HCT116 (cell line): ENCODE measurements at regions not wholly inside any gene's neighbourhood (a gene's known extent, or its start where the extent isn't known, plus 50 kb on each side); places are given as distances from the start of the nearest gene placed in this dataset.

Experiments used
- ATAC-seq: fragments of 200-7000 bp; cut with Tn5 transposase; 2 replicates; pipeline ENCODE4 v1.9.1; 2020; ENCODE audit warnings: mild to moderate bottlenecking, moderate library complexity
- BruUV-seq: library from RNA; stranded (reverse); fragments of 400-500 nt; replicated peaks from 2 replicates; lab custom pipeline; 2021; lab: Mats Ljungman, UMichigan
- CTCF ChIA-PET: fragments of 300-600 bp; sonication (Branson Sonifier 250); formaldehyde crosslinking; loops from one replicate; lab custom pipeline; 2021; ENCODE audit warnings: antibody characterized with exemption; lab: Charles Lee
- POLR2A ChIA-PET: fragments of 300-600, 350-600 bp; sonication (Branson Sonifier 250); formaldehyde crosslinking; loops from one replicate; lab custom pipeline; 2021; ENCODE audit warnings: antibody characterized with exemption; lab: Charles Lee
- RAD21 ChIA-PET, 2 experiments: fragments of 300-600 bp; sonication (Branson Sonifier 250); formaldehyde crosslinking; loops; one replicate each; lab custom pipeline; 2023; ENCODE audit warnings: low total read pairs in 2 of 2; ENCODE audit not compliant: uncharacterized antibody in 2 of 2, unreplicated experiment in 2 of 2, low non-redundant PET in 1 of 2; lab: Charles Lee
- DNase-seq: peaks from one replicate; pipeline ENCODE4 v3.0.0-alpha.2; 2010; ENCODE audit warnings: low read depth, low spot score
- H2AFZ ChIP-seq: fragments of 200-600 bp; shearing (Covaris generic), sonication (generic); 2 replicates; pipeline ENCODE4 v1.6.1; 2017; ENCODE audit warnings: low read depth, mixed run types, mixed read lengths, antibody characterized with exemption, low read length; ENCODE audit not compliant: poor library complexity, severe bottlenecking
- H3K27ac ChIP-seq: 2 replicates; pipeline ENCODE4 v1.5.1; 2012; ENCODE audit warnings: low read depth, low read length
- H3K27me3 ChIP-seq: fragments of 200-600 bp; sonication (generic); 2 replicates; pipeline ENCODE4 v1.6.1; 2016; ENCODE audit warnings: mixed run types, low read length, mixed read lengths; ENCODE audit not compliant: insufficient read depth
- H3K36me3 ChIP-seq, 2 experiments: fragments of 200-500 bp in 1 of 2; fragments of 200-600 bp in 1 of 2; sonication (Bioruptor generic) in 1 of 2; sonication (generic) in 1 of 2; 2 replicates each; pipeline versions ENCODE4 v1.5.1 to v1.6.1; 2014 to 2016; ENCODE audit warnings: low read length in 2 of 2, inconsistent platforms in 1 of 2, mixed read lengths in 1 of 2, mixed run types in 1 of 2; ENCODE audit not compliant: insufficient read depth in 2 of 2, control insufficient read depth in 1 of 2
- H3K4me1 ChIP-seq, 2 experiments: fragments of 200-600 bp in 1 of 2; sonication (generic) in 1 of 2; 2 replicates each; pipeline versions ENCODE4 v1.5.1 to v1.6.1; 2012 to 2017; ENCODE audit warnings: low read length in 2 of 2, inconsistent platforms in 1 of 2, mild to moderate bottlenecking in 1 of 2, mixed read lengths in 1 of 2, mixed run types in 1 of 2, moderate library complexity in 1 of 2; ENCODE audit not compliant: insufficient read depth in 2 of 2, control insufficient read depth in 1 of 2
- H3K4me2 ChIP-seq: fragments of 200-600 bp; sonication (generic); 2 replicates; pipeline ENCODE4 v1.6.1; 2017; ENCODE audit warnings: mixed run types, low read length, mixed read lengths
- H3K4me3 ChIP-seq, 2 experiments: fragments of 200-600 bp in 1 of 2; sonication (generic) in 1 of 2; replicated peaks in 1 of 2; 2 replicates each; pipeline ENCODE4 v1.5.1; 2011 to 2016; ENCODE audit warnings: low read length in 2 of 2, control low read depth in 1 of 2, low read depth in 1 of 2, mild to moderate bottlenecking in 1 of 2, mixed read lengths in 1 of 2, mixed run types in 1 of 2
- H3K79me2 ChIP-seq: fragments of 200-600 bp; sonication (generic); 2 replicates; pipeline ENCODE4 v1.6.1; 2017; ENCODE audit warnings: mild to moderate bottlenecking, mixed run types, low read length, moderate library complexity, mixed read lengths; ENCODE audit not compliant: insufficient read depth
- H3K9ac ChIP-seq: fragments of 200-600 bp; sonication (generic); 2 replicates; pipeline ENCODE4 v1.6.1; 2016; ENCODE audit warnings: low read length, mixed read lengths
- H3K9me2 ChIP-seq: fragments of 200-600 bp; sonication (generic), shearing (Covaris generic); 2 replicates; pipeline ENCODE4 v1.6.1; 2017; ENCODE audit warnings: mixed run types, mild to moderate bottlenecking, moderate library complexity; ENCODE audit not compliant: insufficient read depth
- H3K9me3 ChIP-seq, 2 experiments: fragments of 200-500 bp in 1 of 2; fragments of 200-600 bp in 1 of 2; sonication (Bioruptor generic) in 1 of 2; sonication (generic) in 1 of 2; 2 replicates each; pipeline ENCODE4 v1.6.1; 2014 to 2017; ENCODE audit warnings: low read length in 2 of 2, mixed read lengths in 2 of 2, inconsistent platforms in 1 of 2, low read depth in 1 of 2, mild to moderate bottlenecking in 1 of 2, mixed run types in 1 of 2, moderate library complexity in 1 of 2; ENCODE audit not compliant: control insufficient read depth in 1 of 2, insufficient read depth in 1 of 2
- H4K20me1 ChIP-seq: fragments of 200-600 bp; sonication (generic), shearing (Covaris generic); 2 replicates; pipeline ENCODE4 v1.6.1; 2017; ENCODE audit warnings: mixed run types, mild to moderate bottlenecking, moderate library complexity; ENCODE audit not compliant: insufficient read depth
- CBX3 ChIP-seq: IDR thresholded peaks from 2 replicates; pipeline ENCODE4 v1.6.1; 2012; ENCODE audit warnings: low read depth
- CEBPB ChIP-seq: IDR thresholded peaks from 2 replicates; pipeline ENCODE4 v1.6.1; 2012; ENCODE audit warnings: low read depth
- ELF1 ChIP-seq: IDR thresholded peaks from 2 replicates; pipeline ENCODE4 v1.6.1; 2012; ENCODE audit warnings: low read depth, borderline replicate concordance
- FOSL1 ChIP-seq: IDR thresholded peaks from 2 replicates; pipeline ENCODE4 v1.6.1; 2012; ENCODE audit warnings: low read depth
- POLR2A ChIP-seq: IDR thresholded peaks from 2 replicates; pipeline ENCODE4 v1.7.0; 2011; ENCODE audit warnings: borderline replicate concordance; ENCODE audit not compliant: insufficient read depth, insufficient read length; ENCODE audit errors: extremely low read depth
- REST ChIP-seq: IDR thresholded peaks from 2 replicates; pipeline ENCODE4 v1.6.1; 2012; ENCODE audit warnings: low read depth
- TCF7L2 ChIP-seq: IDR thresholded peaks from 2 replicates; pipeline ENCODE4 v1.7.0; 2011; ENCODE audit warnings: borderline replicate concordance, inconsistent platforms; ENCODE audit not compliant: insufficient read depth, insufficient read length; ENCODE audit errors: extremely low read depth
- ZFX ChIP-seq: fragments of 450-650 bp; IDR thresholded peaks from 2 replicates; pipeline ENCODE4 v1.6.1; 2017
- ZNF274 ChIP-seq: fragments of 200-500 bp; sonication (Bioruptor generic); IDR thresholded peaks from 2 replicates; pipeline ENCODE4 v1.6.1; 2014; ENCODE audit warnings: mild to moderate bottlenecking, low read depth, low read length, inconsistent platforms
- intact Hi-C: fragments of 100-400 bp; cut with micrococcal nuclease; formaldehyde crosslinking; loops from 2 replicates; pipeline ENCODE4 v1.10.0; 2022

DNA sequence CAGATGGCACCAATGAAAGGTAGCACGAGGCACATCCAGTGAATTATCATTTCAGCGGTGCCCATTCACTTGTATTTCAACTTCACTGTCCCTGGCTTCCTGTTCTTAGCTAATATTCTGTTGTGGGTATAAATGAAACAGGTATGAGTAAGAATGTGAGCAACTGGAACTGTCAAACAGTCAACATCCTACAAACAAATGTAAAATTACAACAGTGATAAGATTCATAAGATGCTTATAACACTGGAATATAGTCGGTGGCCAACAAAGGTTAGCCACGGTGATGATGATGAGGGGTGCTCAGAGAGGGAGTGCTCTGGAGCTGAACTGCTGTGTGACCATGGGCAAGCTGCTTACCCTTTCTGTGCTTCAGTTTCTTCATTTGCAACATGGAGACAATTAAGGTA, 74.9 kb upstream of the TOX2 start:
- DNase-seq (no peak), ATAC-seq (no peak)
- Histone ChIP-seq H3K9me3 (no peaks in the 10 kb centered on the region), H3K9me2 (no peaks in the 10 kb centered on the region), H3K79me2 (no peaks in the 10 kb centered on the region), H3K4me1 (peaks cover 0 to 17% of the 10 kb centered on the region in 2 experiments; a peak in 2 of 4 replicates), H4K20me1 (no peaks in the 10 kb centered on the region), H3K27ac (no peak overlapping the region), H3K4me3 (no peak overlapping the region), H3K36me3 (no peaks in the 10 kb centered on the region), H2AFZ (no peak overlapping the region), H3K4me2 (no peak overlapping the region), H3K9ac (no peak overlapping the region), H3K27me3 (no peaks in the 10 kb centered on the region)
- intact Hi-C loops = loop anchor here (1.0 kb wide), 2 partner anchors 90 to 241 kb away; no protein-coding TSS in a partner anchor
- ChIA-PET POLR2A (no interaction called here), RAD21 (no interaction called here), CTCF (interaction anchor here (1.0 to 1.7 kb wide), 3 partner anchors 16 to 241 kb away, joined by 3 to 5 read pairs (median 4); no protein-coding TSS in a partner anchor)
- BruUV-seq = no TSS peak
- TF ChIP-seq FOSL1 = no peak
- TF ChIP-seq REST = no peak
- TF ChIP-seq CBX3 = no peak
- TF ChIP-seq CEBPB = no peak
- no peak for TF ChIP-seq TCF7L2
- TF ChIP-seq ZFX = no peak
- no peak for TF ChIP-seq ELF1
- no peak for TF ChIP-seq POLR2A
- TF ChIP-seq ZNF274 = no peak
